GM23248 (cell line): ENCODE measurements at regions not wholly inside any gene's neighbourhood (a gene's known extent, or its start where the extent isn't known, plus 50 kb on each side); places are given as distances from the start of the nearest gene placed in this dataset.

Experiments used
- EZH2 ChIP-seq: fragments of 200-600 bp; sonication (generic); IDR thresholded peaks from 2 replicates; pipeline ENCODE4 v1.6.1; 2018; ENCODE audit warnings: antibody characterized with exemption, mild to moderate bottlenecking; ENCODE audit not compliant: insufficient read depth, poor library complexity, severe bottlenecking
- EZH2phosphoT487 ChIP-seq: fragments of 200-600 bp; sonication (generic); IDR thresholded peaks from 2 replicates; pipeline ENCODE4 v1.6.1; 2018; ENCODE audit warnings: antibody characterized with exemption, moderate library complexity, mild to moderate bottlenecking, low read depth; ENCODE audit not compliant: insufficient read depth

DNA sequence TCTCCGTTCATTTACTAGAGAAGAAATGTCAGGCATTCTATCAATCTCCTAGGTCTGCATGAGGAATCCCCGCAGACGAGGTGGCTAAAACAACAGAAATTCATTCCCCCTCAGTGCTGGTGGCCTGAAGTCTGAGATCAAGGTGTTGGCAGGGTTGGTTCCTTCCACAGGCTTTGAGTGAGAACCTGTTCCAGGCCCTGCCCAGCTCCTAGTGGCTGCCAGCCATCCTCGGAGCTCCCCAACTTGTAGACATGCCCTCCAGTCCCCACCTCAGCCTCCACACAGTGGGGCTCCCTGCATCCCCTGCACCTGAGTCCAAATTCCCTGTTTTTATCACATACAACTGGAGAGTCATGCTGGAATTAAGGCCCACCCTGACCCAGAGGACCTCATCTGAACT is 145.3 kb upstream of the ALKAL2 start:
- TF ChIP-seq EZH2phosphoT487 (no peak), EZH2 (no peak)
